ENCODE measurements at regions not wholly inside any gene's neighbourhood (a gene's known extent, or its start where the extent isn't known, plus 50 kb on each side); places are given as distances from the start of the nearest gene placed in this dataset.

DNA sequence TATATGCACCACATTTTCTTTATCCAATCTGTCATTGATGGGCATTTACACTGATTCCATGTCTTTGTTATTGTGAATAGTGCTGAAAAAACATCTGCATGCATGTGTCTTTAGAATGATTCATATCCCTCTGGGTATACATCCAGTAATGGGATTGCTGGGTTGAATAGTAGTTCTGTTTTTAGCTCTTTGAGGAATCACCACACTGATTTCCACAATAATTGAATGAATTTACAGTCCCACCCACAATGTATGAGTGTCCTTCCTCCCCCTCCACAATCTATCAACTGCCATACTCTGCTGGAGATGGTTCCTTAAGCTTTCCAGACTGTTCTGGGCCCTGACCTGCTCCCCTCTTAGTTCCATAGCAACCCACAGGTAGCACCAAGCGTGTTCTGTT is 667.0 kb downstream of the LIG4 start:
- H3K9me3 Mint-ChIP-seq = peaks cover 13% of the 10 kb centered on the region
- ATAC-seq = no peak
- no peak overlapping the region for H3K27ac Mint-ChIP-seq
- no peaks in the 10 kb centered on the region for H3K4me1 Mint-ChIP-seq
- no peaks in the 10 kb centered on the region for H3K36me3 Mint-ChIP-seq
- no peak for DNase-seq (ENCODE audit: low spot score in 2 of 2)
- no peak overlapping the region for H3K4me3 Mint-ChIP-seq

DNA sequence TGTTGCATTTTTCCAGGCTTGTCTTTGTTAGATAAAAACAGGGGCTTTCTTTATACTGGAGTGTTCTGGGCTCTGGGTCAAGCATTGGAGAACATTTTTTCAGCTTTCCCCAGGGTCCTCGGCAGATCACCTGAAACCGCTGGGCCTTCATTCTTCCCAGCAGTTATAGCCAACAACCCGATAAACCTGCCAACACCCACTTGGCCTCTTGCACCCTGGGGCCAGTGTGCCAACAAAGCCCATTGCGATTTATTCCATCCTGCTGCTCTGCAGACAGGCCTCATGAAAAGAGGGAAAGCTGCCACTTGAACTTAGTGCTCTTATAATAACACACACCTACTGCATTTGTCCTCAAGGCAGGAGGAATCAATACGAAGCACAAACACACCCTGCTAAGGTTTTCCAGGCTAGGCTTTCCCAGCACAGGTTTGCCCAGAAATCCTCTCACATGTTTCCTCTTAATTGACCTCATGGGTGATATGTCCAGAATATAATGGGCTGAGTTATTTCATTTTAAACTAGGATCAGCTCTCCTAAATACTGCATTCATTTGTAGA is 669.3 kb downstream of the LIG4 start:
- no peak for DNase-seq (ENCODE audit: low spot score in 2 of 2)

DNA sequence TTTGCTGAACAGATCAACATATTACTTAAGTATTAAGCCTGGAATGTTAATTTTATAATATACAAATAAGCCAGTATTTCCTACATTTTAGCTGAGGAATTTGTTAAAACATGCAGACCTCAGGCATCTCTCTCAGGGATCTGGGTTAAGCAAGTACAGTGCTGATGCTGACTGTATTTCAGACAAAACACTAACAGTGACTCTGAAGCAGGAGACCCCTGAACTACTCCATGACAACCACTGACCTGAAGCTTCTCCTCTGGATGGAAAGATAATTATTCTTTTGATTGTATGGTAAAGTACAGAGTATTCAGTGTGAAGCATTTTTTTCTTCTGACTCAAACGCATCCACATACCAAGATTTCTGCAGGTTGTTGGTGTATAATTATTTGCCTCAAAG is 680.8 kb downstream of the LIG4 start:
- Mint-ChIP-seq H3K9me3 (peaks cover 11% of the 10 kb centered on the region), H3K4me1 (no peaks in the 10 kb centered on the region), H3K36me3 (no peaks in the 10 kb centered on the region), H3K4me3 (no peak overlapping the region), H3K27ac (no peak overlapping the region)
- DNase-seq (ENCODE audit: low spot score in 2 of 2) = no peak
- no peak for ATAC-seq

More for the DNA sequence above, 669.3 kb downstream of the LIG4 start:
- Mint-ChIP-seq H3K27ac (no peak overlapping the region), H3K36me3 (no peaks in the 10 kb centered on the region), H3K4me1 (no peaks in the 10 kb centered on the region), H3K4me3 (no peak overlapping the region), H3K9me3 (peaks cover 13% of the 10 kb centered on the region)
- no peak for ATAC-seq

DNA sequence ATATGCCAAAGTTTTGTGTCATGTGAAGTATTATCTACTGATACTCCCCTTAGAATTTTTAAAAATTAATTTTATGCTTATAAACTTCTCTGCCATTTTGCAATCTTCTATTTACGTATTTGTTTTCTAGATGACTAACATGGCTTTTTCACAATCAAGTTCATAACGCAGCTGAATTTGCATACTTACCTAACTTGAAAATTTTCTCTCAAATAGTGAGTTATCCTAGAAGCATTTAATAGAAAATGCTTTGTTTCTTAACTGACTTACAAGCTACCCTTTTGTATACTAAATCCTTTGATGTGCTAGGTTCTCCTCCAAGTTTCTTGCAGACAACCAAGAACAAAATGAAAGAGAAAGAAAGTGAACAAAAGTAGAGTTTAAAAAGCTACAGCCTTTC is 683.5 kb downstream of the LIG4 start:
- peaks cover 4% of the 10 kb centered on the region for H3K9me3 Mint-ChIP-seq
- H3K4me3 Mint-ChIP-seq = no peak overlapping the region
- no peak overlapping the region for H3K27ac Mint-ChIP-seq
- no peak for DNase-seq (ENCODE audit: low spot score in 2 of 2)
- ATAC-seq = no peak
- no peaks in the 10 kb centered on the region for H3K36me3 Mint-ChIP-seq
- no peaks in the 10 kb centered on the region for H3K4me1 Mint-ChIP-seq

DNA sequence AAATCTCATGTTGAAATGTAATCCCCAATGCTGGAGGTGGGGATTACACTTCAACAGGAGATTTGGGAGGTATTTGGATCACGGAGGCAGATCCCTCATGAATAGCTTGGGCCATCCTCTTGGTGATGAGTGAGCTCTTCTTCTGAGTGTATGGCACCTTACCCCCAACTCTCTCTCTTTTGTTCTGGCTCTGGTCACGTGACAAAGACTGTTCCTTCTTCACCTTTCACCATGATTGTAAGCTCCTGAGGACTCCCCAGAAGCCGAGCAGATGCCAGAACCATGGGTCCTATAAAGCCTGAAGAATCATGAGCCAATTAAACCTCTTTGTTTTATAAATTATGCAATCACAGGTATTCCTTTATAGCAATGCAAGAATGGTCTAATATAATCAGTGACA is 684.2 kb downstream of the LIG4 start:
- ATAC-seq = no peak
- Mint-ChIP-seq H3K9me3 (peaks cover 4% of the 10 kb centered on the region), H3K4me3 (no peak overlapping the region), H3K27ac (no peak overlapping the region), H3K4me1 (no peaks in the 10 kb centered on the region), H3K36me3 (no peaks in the 10 kb centered on the region)
- no peak for DNase-seq (ENCODE audit: low spot score in 2 of 2)

DNA sequence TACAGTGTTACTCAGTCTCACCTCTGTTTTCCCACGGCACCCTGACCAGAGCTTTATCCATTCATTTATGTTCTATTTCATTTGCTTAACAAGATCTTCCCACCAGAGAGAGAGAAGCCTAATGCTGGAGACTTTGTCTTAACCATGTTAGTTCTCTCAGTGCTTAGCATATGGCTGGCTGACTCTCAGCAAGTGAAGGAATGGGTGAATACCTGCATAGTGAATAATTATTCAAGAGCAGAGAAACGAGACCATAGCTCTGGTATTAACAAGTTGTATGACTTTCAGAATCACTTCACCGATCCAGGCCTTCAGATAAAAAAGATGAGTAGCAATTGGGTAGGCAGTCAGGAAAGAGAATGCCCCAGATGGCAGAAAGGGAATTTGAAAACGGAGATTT is 686.3 kb downstream of the LIG4 start:
- H3K27ac Mint-ChIP-seq = no peak overlapping the region
- no peak for DNase-seq (ENCODE audit: low spot score in 2 of 2)
- H3K4me1 Mint-ChIP-seq = no peaks in the 10 kb centered on the region

DNA sequence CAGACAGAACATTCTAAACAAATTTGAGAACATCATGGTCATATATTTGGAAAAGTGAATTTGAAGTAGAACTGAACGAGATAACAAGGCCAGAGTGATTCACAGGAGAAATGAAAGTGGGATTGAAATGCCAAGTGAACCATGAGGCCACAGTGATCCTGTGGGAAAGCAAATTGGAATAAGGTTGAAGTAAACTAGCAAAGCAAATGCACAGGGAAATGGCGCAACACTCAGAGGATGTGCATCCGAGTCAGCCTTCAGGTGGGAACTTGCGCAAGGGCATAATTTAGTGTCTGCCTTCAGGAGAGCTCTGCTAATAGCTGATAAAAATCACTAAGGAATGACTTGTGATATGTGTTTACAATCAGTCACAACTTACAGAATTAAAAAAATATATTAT is 696.6 kb downstream of the LIG4 start:
- ATAC-seq (no peak), DNase-seq (ENCODE audit: low spot score in 2 of 2) (no peak)
- H3K36me3 Mint-ChIP-seq = no peaks in the 10 kb centered on the region
- H3K4me3 Mint-ChIP-seq = no peak overlapping the region
- H3K4me1 Mint-ChIP-seq = no peaks in the 10 kb centered on the region
- H3K27ac Mint-ChIP-seq = no peak overlapping the region
- peaks cover 21% of the 10 kb centered on the region for H3K9me3 Mint-ChIP-seq

More for the DNA sequence above, 686.3 kb downstream of the LIG4 start:
- ATAC-seq = no peak
- Mint-ChIP-seq H3K4me3 (no peak overlapping the region), H3K9me3 (peaks cover 8% of the 10 kb centered on the region), H3K36me3 (no peaks in the 10 kb centered on the region)

DNA sequence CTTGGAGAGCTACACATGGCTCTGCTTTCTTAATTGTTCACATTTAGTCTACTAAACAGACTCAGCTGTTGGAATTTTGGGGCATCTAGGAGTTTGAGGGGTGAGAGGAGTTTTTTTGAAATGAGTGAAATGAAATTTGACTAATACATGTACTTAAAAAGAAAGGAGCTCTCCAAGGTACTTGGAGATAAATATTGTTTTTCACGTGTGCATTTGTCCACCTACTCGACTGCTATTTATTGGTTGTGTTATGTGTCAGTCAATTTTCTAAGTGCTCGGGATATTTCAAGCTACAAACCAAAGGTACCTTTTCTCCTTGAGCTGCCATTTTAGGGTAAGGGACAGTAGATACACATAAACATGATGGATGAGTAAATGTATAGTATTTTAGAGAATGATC is 697.0 kb downstream of the LIG4 start:
- H3K4me3 Mint-ChIP-seq = no peak overlapping the region
- ATAC-seq (no peak), DNase-seq (ENCODE audit: low spot score in 2 of 2) (no peak)
- H3K27ac Mint-ChIP-seq = no peak overlapping the region
- H3K36me3 Mint-ChIP-seq = no peaks in the 10 kb centered on the region
- H3K9me3 Mint-ChIP-seq = peaks cover 21% of the 10 kb centered on the region
- H3K4me1 Mint-ChIP-seq = no peaks in the 10 kb centered on the region

DNA sequence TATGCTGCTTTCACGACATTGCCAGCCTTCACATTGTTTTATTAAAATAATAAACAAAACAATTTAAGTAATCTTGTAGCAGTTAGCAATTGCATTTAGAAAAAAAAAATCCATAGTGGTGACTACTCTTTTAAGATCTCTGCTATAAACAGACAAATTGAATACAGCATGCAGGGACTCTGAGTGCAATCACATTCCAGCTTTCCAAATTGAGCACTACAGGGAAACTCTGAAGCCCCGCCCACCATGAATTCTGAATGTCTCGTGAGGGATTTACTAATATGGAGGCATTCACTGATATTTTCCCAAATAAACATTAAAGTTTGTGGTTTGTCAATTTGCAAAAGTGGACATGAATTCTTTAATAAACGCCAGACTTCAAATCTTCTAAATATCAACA is 698.8 kb downstream of the LIG4 start:
- Mint-ChIP-seq H3K4me1 (no peaks in the 10 kb centered on the region), H3K27ac (no peak overlapping the region), H3K9me3 (peaks cover 17% of the 10 kb centered on the region), H3K4me3 (no peak overlapping the region), H3K36me3 (no peaks in the 10 kb centered on the region)
- DNase-seq (ENCODE audit: low spot score in 2 of 2) = no peak
- ATAC-seq = no peak

DNA sequence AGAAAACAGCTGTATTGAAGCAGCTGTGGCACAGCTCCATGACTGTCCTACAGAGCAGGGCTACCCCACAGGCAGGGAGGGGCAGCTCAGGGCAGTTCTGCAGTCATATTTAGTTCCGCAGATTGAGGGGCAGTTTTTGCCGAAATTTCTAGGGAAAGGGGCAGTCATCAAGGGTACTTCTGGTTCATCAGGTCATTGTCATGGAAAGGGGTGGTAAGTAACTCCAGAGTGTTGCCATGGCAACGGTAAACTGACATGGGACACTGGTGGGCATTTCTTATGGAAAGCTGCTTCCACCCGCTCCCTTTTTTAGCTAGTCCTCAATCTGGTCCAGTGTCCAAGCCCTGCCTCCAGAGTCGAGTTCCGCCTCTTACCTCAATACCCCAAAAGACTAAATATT is 702.8 kb downstream of the LIG4 start:
- H3K27ac Mint-ChIP-seq = no peak overlapping the region
- ATAC-seq = no peak
- DNase-seq (ENCODE audit: low spot score in 2 of 2) = no peak
- H3K9me3 Mint-ChIP-seq = peaks cover 16% of the 10 kb centered on the region
- no peaks in the 10 kb centered on the region for H3K36me3 Mint-ChIP-seq
- H3K4me3 Mint-ChIP-seq = no peak overlapping the region
- H3K4me1 Mint-ChIP-seq = no peaks in the 10 kb centered on the region

DNA sequence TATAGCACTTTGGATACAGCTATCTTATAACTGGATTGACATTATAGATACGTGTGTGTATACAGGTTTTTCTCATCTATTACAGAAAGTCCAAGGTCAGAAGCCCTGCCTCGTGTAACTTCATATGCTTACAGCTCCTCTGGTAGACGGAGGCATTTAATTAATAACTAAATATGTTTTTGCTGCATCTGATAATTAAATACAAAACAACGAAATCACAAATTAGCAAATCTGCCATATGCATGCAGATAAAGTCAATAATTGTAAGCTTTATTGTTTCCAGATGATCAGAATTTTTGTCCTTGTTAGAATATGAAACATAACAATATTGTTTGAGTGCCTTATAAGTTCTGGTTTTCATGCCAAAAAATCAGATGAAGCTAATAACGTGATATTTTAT is 717.7 kb downstream of the LIG4 start:
- Mint-ChIP-seq H3K36me3 (peaks cover 6% of the 10 kb centered on the region), H3K27ac (no peak overlapping the region), H3K4me1 (no peaks in the 10 kb centered on the region), H3K4me3 (no peak overlapping the region), H3K9me3 (peaks cover 13% of the 10 kb centered on the region)
- no peak for DNase-seq (ENCODE audit: low spot score in 2 of 2)
- ATAC-seq = no peak

DNA sequence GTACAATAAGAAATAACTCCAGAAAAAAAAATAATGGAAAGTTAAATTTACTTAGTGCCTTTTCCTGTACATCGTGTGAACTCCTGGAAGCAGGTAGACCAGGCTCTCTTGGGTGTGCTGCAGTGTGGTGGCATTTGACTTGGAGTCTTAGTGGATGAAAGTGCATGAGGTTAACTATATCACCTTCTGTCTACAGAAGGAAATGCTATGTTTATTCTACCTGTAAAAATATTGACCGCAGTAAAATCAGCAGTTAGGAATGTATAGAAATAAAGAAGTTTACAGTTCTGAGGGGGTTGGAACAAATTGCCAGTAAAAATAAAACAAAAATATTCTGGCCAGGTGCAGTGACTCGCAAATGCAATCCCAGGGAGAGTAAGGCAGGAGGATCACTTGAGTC is 722.1 kb downstream of the LIG4 start:
- ATAC-seq = no peak
- no peaks in the 10 kb centered on the region for H3K4me1 Mint-ChIP-seq
- H3K27ac Mint-ChIP-seq = no peak overlapping the region
- peaks cover 2% of the 10 kb centered on the region for H3K36me3 Mint-ChIP-seq
- H3K4me3 Mint-ChIP-seq = no peak overlapping the region
- peaks cover 27% of the 10 kb centered on the region for H3K9me3 Mint-ChIP-seq
- DNase-seq (ENCODE audit: low spot score in 2 of 2) = no peak

DNA sequence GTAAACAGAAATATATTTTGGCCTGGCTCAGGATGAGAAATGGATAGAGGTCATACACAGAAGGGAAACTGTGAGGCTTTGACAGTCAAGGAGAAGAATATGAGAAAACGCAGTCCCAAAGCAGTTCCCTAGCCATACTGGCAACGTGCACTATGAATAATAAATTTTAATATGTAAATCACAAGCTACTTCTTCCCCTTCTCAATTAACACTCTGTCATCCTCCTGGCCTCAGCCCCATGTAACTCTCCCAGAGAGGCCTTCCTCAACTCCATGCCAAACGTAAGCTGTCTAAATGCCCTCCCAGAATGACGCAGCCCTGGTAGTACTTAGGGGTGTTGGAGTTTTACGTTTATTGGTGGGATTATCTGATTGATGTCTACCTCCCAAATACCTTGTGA is 732.6 kb downstream of the LIG4 start:
- Mint-ChIP-seq H3K4me3 (no peak overlapping the region), H3K36me3 (no peaks in the 10 kb centered on the region), H3K4me1 (no peaks in the 10 kb centered on the region), H3K27ac (no peak overlapping the region), H3K9me3 (peaks cover 8% of the 10 kb centered on the region)
- ATAC-seq (no peak), DNase-seq (ENCODE audit: low spot score in 2 of 2) (no peak)

DNA sequence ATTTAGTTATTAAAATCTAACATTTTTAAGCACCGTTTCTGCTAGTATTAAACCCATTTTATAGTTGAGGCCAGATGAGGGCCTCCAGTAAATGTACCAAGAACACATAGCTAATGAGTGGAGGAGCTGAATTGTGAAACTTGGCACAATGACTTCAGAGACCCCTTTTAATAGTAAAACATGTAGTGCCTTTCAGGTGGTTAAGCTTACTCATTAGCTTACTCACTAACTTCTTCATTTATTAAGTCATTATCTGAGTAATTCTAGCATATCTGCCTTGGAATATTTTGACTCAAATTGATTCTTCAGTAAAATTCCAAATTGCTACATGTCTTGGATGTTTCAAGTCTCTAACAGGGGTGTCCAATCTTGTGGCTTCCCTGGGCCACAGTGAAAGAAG is 735.2 kb downstream of the LIG4 start:
- Mint-ChIP-seq H3K27ac (no peak overlapping the region), H3K36me3 (no peaks in the 10 kb centered on the region), H3K9me3 (peaks cover 3% of the 10 kb centered on the region), H3K4me3 (no peak overlapping the region), H3K4me1 (no peaks in the 10 kb centered on the region)
- DNase-seq (ENCODE audit: low spot score in 2 of 2) = no peak
- no peak for ATAC-seq

DNA sequence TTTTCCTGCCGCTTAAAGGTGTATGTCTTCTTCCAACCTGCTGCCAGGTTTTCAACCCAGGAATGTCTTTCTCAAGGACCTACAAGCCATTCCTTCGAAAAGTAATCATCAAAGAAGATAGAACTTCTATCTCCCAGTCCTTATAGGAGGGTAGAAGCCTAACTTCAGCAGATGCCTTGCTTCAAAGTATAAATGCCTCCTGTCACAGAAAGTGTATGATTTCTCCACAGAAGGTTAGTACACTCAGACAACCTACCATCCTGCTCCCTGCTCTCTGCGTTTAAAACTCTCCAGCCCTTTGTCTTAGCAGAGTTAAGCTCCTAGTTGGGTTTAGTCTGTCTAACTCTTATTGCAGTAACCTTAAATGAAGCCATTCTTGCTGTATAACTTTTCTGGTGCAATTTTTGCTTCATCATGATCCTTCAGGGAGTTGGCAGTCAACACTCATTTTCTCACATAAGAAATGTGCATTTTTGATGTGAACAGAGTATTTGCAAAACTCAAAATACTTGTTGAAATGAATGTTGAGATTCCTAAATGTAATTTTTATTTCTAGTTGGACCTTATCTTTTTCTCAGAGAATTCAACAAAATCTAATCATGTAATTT is 737.5 kb downstream of the LIG4 start:
- no peaks in the 10 kb centered on the region for H3K4me1 Mint-ChIP-seq
- DNase-seq (ENCODE audit: low spot score in 2 of 2) (no peak), ATAC-seq (no peak)
- no peak overlapping the region for H3K4me3 Mint-ChIP-seq
- H3K9me3 Mint-ChIP-seq = peaks cover 12% of the 10 kb centered on the region
- no peak overlapping the region for H3K27ac Mint-ChIP-seq
- no peaks in the 10 kb centered on the region for H3K36me3 Mint-ChIP-seq

DNA sequence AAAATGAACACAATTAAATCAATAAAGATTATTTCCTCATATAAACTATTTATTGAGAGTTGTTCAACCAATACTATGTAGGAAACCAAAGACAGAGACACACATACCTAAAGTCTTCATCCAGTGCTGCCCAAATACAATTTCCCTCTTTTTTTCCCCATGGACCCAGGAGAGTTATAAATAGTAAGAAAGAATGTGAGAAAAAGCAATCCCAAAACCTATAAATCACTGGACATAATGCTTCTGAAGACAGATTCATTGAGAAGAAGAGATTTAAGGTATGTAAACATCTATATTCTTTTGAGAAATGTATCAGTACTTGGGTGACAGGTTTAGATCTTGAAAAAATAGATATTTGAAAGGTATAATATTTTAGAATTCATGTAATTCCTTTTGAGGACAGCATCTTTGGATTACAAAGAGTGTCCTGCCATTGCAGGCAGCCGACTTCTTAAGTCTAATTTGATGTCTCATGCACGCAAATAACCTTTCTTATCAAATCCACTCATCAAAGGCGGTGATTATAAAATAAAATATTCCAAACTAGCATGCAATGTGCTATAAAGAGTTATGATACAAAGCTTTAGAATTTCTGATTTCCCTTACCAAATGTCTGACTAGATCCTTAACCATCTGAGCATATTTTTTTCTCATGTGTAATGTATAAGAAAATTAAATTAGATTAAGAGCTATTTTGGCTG is 739.4 kb downstream of the LIG4 start:
- Mint-ChIP-seq H3K4me1 (no peaks in the 10 kb centered on the region), H3K36me3 (no peaks in the 10 kb centered on the region), H3K27ac (no peak overlapping the region), H3K4me3 (no peak overlapping the region), H3K9me3 (peaks cover 12% of the 10 kb centered on the region)
- ATAC-seq = no peak
- DNase-seq (ENCODE audit: low spot score in 2 of 2) = no peak

Data from stimulated activated effector memory CD8-positive, alpha-beta T cell treated with anti-CD3 and anti-CD28 coated beads, Interleukin-12 subunit alpha, Interleukin-12 subunit beta, amount 100 ng/mL, for 72 hours (primary cell).